Vagina (tissue), 2 donors: ENCODE measurements at regions not wholly inside any gene's neighbourhood (a gene's known extent, or its start where the extent isn't known, plus 50 kb on each side); places are given as distances from the start of the nearest gene placed in this dataset.

Experiments
- POLR2A ChIP-seq, 2 donors: fragments of 450-650 bp; IDR thresholded peaks; one replicate each; pipeline ENCODE4 v1.6.1; 2017; ENCODE audit warnings: antibody characterized with exemption in 2 of 2, mild to moderate bottlenecking in 2 of 2, moderate library complexity in 2 of 2
- POLR2AphosphoS5 ChIP-seq, 2 donors: sonication (generic); formaldehyde crosslinking; IDR thresholded peaks; one replicate each; pipeline ENCODE4 v1.9.0; 2017; ENCODE audit warnings: antibody characterized with exemption in 2 of 2, mild to moderate bottlenecking in 2 of 2, low read depth in 1 of 2; ENCODE audit not compliant: insufficient read depth in 1 of 2
- TF ChIP-seq, protein P1 (sequence below), 3 experiments: fragments of 450-650 bp in 2 of 3; fragments of 200-600 bp in 1 of 3; sonication (generic) in 1 of 3; IDR thresholded peaks; one replicate each; pipeline ENCODE4 v1.5.1; 2017 to 2019; ENCODE audit warnings: antibody characterized with exemption in 3 of 3, mild to moderate bottlenecking in 2 of 3, moderate library complexity in 2 of 3

- TF ChIP-seq, protein P1, sequence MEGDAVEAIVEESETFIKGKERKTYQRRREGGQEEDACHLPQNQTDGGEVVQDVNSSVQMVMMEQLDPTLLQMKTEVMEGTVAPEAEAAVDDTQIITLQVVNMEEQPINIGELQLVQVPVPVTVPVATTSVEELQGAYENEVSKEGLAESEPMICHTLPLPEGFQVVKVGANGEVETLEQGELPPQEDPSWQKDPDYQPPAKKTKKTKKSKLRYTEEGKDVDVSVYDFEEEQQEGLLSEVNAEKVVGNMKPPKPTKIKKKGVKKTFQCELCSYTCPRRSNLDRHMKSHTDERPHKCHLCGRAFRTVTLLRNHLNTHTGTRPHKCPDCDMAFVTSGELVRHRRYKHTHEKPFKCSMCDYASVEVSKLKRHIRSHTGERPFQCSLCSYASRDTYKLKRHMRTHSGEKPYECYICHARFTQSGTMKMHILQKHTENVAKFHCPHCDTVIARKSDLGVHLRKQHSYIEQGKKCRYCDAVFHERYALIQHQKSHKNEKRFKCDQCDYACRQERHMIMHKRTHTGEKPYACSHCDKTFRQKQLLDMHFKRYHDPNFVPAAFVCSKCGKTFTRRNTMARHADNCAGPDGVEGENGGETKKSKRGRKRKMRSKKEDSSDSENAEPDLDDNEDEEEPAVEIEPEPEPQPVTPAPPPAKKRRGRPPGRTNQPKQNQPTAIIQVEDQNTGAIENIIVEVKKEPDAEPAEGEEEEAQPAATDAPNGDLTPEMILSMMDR (IDR thresholded peaks at IDR 0.05), result no peak
- no peak for TF ChIP-seq POLR2AphosphoS5 (IDR thresholded peaks at IDR 0.05; ENCODE audit: insufficient read depth in 1 of 2, low read depth in 1 of 2)
- TF ChIP-seq POLR2A (IDR thresholded peaks at IDR 0.05), result no peak
Measured at GRCh38 chr13:111402441-111402840, 82.0 kb downstream of the TEX29 start.
